ENCODE measurements at regions not wholly inside any gene's neighbourhood (a gene's known extent, or its start where the extent isn't known, plus 50 kb on each side); places are given as distances from the start of the nearest gene placed in this dataset.

GRCh38 chr2:240248721-240249422 is 108.4 kb upstream of the OTOS start:
- DNase-seq (no peak), ATAC-seq (ENCODE audit: low FRiP score in 2 of 2) (no peak)
- no peaks in the 10 kb centered on the region for H3K27me3 ChIP-seq
- TF ChIP-seq CTCF (IDR thresholded peaks at IDR 0.05) (no peak), POLR2AphosphoS5 (IDR thresholded peaks at IDR 0.05) (no peak), EP300 (IDR thresholded peaks at IDR 0.05) (no peak), POLR2A (IDR thresholded peaks at IDR 0.05) (no peak)
- H3K27ac ChIP-seq = no peak overlapping the region
- WGBS, 2 donors = 82 to 97% methylated on average over 10 to 12 of the region's 14 CpGs
- H3K4me1 ChIP-seq = peaks cover 11 to 21% (median 19%) of the 10 kb centered on the region in 4 donors
- no peaks in the 10 kb centered on the region for H3K36me3 ChIP-seq
- no peak overlapping the region for H3K4me3 ChIP-seq
- H3K9me3 ChIP-seq = no peaks in the 10 kb centered on the region

DNA sequence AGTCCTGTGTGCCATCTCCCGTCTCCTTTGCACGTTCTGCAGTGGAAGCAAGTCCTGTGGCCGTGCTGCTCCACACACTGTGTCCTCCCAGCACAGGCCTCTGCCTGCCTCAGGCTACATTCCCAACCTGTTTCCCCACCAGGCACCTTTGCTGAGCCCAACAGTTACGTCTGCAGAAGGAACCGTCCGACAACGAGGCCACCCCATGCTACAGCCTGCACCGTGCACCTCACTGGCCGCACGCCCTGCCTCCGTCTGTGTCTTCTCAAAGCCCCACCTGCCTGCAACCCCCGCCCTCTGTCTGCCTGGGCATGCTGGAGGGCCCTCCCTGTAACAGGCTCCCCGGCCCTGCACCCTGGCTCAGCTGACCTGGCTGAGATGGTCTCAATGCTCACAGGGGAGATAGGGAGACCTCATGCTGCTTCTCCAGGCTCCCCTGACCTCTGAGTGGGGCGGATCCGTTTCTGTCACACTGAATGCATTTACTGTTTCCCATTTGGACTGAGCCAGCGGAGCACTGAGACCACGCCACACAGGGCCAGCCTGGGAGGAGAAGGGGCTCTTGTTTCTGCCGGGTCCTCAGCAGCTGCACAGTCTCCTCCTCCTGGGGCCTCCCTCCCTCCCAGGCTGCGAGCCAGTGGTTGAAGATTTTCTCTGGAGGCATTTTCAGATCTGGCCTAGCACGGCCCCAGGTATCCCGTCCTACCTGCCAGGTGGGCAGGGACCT is 109.1 kb upstream of the OTOS start:
- peak in 1 of 2 donors; percentile 72 for DNase-seq
- no peak overlapping the region for H3K4me3 ChIP-seq
- TF ChIP-seq CTCF (IDR thresholded peaks at IDR 0.05) (no peak), POLR2A (IDR thresholded peaks at IDR 0.05) (no peak), EP300 (IDR thresholded peaks at IDR 0.05) (no peak), POLR2AphosphoS5 (IDR thresholded peaks at IDR 0.05) (no peak)
- peaks cover 11 to 21% (median 19%) of the 10 kb centered on the region in 4 donors for H3K4me1 ChIP-seq
- H3K27ac ChIP-seq = no peak overlapping the region
- no peak for ATAC-seq (ENCODE audit: low FRiP score in 2 of 2)
- H3K36me3 ChIP-seq = no peaks in the 10 kb centered on the region
- WGBS, 2 donors = 83 to 89% methylated on average over 21 of the region's 21 CpGs
- no peaks in the 10 kb centered on the region for H3K27me3 ChIP-seq
- no peaks in the 10 kb centered on the region for H3K9me3 ChIP-seq

- TF ChIP-seq CTCF (IDR thresholded peaks at IDR 0.05) (no peak), POLR2A (IDR thresholded peaks at IDR 0.05) (no peak), POLR2AphosphoS5 (IDR thresholded peaks at IDR 0.05) (no peak), EP300 (IDR thresholded peaks at IDR 0.05) (no peak)
- Histone ChIP-seq H3K4me1 (peaks cover 11 to 21% (median 19%) of the 10 kb centered on the region in 4 donors), H3K9me3 (no peaks in the 10 kb centered on the region), H3K4me3 (no peak overlapping the region), H3K27ac (peak overlapping the region; percentile 62 to 83 (median 76)), H3K36me3 (no peaks in the 10 kb centered on the region), H3K27me3 (no peaks in the 10 kb centered on the region)
- DNase-seq (no peak), ATAC-seq (ENCODE audit: low FRiP score in 2 of 2) (no peak)
- 86 to 87% methylated on average over 9 to 14 of the region's 14 CpGs for WGBS, 2 donors
These were observed 109.9 kb upstream of the OTOS start for GRCh38 chr2:240250150-240250984.

GRCh38 chr2:240250985-240251847 is 110.8 kb upstream of the OTOS start:
- TF ChIP-seq POLR2A (IDR thresholded peaks at IDR 0.05) (peak in 1 of 4 donors; percentile 43), EP300 (IDR thresholded peaks at IDR 0.05) (peak; percentile 57 to 93 (median 80)), POLR2AphosphoS5 (IDR thresholded peaks at IDR 0.05) (peak; percentile 70 to 88), CTCF (IDR thresholded peaks at IDR 0.05) (no peak)
- Histone ChIP-seq H3K4me3 (peak overlapping the region in 2 of 4 donors; percentile 19 to 36), H3K4me1 (peaks cover 11 to 24% (median 19%) of the 10 kb centered on the region in 4 donors), H3K27ac (peak overlapping the region; percentile 62 to 83 (median 76)), H3K9me3 (no peaks in the 10 kb centered on the region), H3K36me3 (no peaks in the 10 kb centered on the region), H3K27me3 (no peaks in the 10 kb centered on the region)
- peak; percentile 88 to 92 for DNase-seq
- WGBS, 2 donors = 0 to 44% methylated on average over 1 to 27 of the region's 32 CpGs
- peak; percentile 90 to 94 for ATAC-seq (ENCODE audit: low FRiP score in 2 of 2)
